ENCODE measurements at regions not wholly inside any gene's neighbourhood (a gene's known extent, or its start where the extent isn't known, plus 50 kb on each side); places are given as distances from the start of the nearest gene placed in this dataset.

- TF ChIP-seq TAF1 (IDR thresholded peaks at IDR 0.05; ENCODE audit: borderline replicate concordance, insufficient read depth, low read length) (no peak), POLR2AphosphoS5 (IDR thresholded peaks at IDR 0.05; ENCODE audit: low read depth, low read length) (no peak), REST (IDR thresholded peaks at IDR 0.05; ENCODE audit: insufficient read depth in 1 of 2, low read depth in 2 of 2, low read length in 2 of 2) (no peak), SIN3A (IDR thresholded peaks at IDR 0.05; ENCODE audit: borderline replicate concordance, insufficient read depth, low read length) (no peak)
Measured at GRCh38 chr14:83331513-83331912, 1797.9 kb upstream of the SEL1L start.
